Activated CD4-positive, alpha-beta T cell treated with anti-CD3 and anti-CD28 coated beads, Interleukin-2, amount 50 U/mL, for 24 hours (primary cell): ENCODE measurements at regions not wholly inside any gene's neighbourhood (a gene's known extent, or its start where the extent isn't known, plus 50 kb on each side); places are given as distances from the start of the nearest gene placed in this dataset.
"Not testable (repeated sequence)": the region's sequence is repeated elsewhere in the genome, so short reads cannot be mapped to it uniquely, and the experiment has no call there.

Source experiments
- DNase-seq, 2 donors: peaks; one replicate each; pipeline ENCODE4 v3.0.0-alpha.2; 2020; ENCODE audit warnings: low read depth in 1 of 2, low spot score in 1 of 2

GRCh38 chr18:73563901-73564472 is 583.6 kb downstream of the FBXO15 start:
- DNase-seq = no peak

- no peak for DNase-seq
These were observed 584.3 kb downstream of the FBXO15 start for GRCh38 chr18:73563345-73563744.

DNA sequence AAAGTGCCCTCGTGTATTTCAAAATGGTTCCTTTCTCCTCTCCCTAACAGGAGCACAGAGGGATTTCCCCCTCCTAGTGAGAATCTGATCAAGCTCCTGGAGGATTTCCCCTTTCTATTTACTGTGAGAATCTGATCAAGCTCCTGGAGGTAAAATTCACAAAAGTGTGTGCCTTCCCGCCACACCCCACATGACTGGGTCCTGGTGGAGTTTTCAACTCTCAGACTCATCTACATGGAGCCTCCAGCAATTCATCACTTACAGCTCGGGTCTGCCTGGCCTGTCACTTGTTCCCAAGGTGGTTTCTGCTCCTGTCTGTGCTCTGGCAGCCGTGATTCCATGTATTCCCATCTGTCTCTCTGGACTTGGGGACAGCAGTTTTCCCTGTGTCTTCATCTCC is 590.7 kb downstream of the FBXO15 start:
- DNase-seq = no peak

DNA sequence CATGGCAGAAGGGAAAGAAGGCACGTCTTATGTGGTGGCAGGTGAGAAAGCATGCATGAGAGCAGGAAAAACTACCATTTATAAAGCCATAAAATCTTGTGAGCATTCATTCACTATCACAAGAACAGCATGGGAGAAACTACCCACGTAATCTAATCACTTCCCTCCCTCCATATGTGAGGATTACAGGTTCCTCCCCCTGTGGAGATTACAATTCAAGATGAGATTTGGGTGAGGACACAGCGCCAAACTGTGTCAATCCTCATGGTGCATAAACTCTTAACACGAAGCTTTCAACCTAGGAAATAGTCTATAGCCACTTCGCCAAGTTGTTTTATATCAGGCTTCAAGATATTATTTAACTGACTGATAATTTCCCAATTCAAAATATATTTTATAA is 595.5 kb downstream of the FBXO15 start:
- no peak for DNase-seq

DNA sequence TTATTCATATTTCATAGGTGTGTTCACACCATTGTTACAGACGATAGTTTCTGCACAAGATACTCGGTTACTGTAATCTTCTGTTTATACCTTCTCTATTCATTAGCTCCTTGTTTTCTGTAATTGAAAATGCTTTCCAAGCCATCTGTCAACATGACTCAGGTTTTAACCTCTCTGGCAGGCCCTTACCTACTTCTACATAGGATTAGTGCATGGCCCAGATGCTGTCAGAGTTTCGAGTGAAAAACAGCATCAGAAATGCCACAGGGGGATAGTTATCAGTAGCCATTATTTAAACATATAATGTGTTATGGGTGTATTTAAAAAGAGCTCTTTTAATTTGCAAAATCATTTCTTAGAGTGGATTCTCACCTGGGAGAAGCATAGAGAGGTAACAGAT is 596.4 kb downstream of the FBXO15 start:
- DNase-seq = no peak

DNA sequence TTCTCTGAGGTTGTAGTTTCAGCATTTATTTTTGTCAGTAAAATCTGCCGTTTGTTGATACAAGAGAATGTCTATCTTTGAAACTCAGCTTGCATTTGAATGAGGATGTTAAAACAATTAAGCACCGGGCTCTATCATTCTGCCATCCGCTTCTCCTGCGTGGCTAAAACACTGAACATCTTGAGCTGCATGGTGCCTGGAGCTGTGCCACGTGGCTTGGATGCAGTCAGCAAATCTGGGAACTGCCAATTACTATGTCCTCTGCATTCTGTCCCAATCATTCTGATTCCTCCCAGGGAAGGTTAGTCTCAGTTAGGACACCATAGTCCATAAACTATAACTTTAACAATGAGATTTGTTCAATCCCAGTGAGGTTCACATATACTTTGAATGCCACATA is 598.4 kb downstream of the FBXO15 start:
- DNase-seq = no peak

DNA sequence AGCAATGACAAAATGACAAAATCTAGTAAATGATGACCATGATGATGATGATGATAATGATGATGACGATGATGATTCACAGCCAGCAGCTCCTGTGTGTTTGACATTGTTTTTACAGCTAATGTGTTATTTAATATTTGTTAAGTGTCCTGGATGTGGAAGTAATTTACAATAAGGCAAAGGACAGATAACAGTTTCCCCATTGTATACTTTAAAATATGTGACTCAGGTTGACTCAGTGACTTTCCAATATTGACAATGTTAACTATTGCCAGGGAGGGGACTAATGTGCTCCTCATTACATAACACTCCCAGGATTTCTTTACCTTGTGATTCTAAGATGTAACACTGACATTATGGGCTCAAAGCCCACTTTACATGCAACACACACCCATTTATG is 602.2 kb downstream of the FBXO15 start:
- DNase-seq = no peak

- DNase-seq = no peak
These were observed 603.0 kb downstream of the FBXO15 start for GRCh38 chr18:73544617-73545016.

DNA sequence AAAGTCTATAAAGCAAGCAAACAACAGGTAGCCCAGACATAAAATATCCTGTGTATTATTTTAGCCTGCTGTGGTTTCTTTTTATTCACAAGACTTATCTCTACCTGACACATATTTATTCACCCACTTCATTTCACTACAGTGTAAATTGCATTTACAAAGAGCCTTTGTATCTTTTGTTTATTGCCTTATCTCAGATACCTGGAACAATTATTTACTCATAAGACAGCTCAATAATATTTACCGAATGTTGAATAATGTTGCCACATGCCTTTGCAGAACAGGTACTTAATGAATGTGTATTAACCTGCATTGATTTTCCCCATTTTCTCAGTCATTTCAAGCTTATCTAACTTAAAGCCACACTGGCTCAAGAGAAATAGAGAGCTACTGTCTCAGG is 603.6 kb downstream of the FBXO15 start:
- no peak for DNase-seq

GRCh38 chr18:73535990-73536389 is 611.6 kb downstream of the FBXO15 start:
- no peak for DNase-seq

- DNase-seq = no peak
These were observed 612.4 kb downstream of the FBXO15 start for GRCh38 chr18:73535189-73535588.

DNA sequence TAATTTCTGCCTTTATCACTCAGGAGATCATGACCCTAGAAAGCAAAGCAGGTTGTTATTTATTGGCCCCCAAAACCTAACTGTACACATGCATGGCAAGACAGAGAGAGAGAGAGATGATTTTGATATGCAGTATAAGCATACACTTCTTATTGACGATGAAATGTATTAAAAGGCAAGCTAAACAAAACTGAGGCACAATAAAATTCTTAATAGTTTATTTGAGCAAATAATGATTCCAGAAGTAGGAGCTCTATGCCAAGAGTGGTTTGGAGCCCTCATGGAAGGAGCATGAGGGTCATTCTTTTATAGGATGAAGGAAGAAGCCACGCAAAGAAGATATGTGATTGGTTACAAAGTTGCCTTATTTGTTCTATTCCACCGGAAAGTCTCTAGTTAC is 616.0 kb downstream of the FBXO15 start:
- DNase-seq = no peak

DNA sequence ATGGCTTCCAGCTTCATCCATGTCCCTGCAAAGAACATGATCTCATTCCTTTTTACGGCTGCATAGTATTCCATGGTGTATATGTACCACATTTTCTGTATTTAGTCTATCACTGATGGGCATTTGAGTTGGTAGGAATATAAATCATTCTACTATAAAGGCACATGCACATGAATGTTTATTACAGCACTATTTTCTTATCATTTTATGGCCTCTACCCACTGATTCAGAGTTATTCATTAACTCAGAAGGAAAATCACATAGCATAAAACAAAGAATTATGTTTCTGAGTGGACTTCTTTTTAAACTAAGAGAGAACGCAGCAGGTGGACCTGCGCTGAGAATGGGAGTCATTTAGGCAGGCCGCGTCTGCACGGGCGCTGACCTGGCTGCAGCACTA is 619.6 kb downstream of the FBXO15 start:
- DNase-seq = no peak

DNA sequence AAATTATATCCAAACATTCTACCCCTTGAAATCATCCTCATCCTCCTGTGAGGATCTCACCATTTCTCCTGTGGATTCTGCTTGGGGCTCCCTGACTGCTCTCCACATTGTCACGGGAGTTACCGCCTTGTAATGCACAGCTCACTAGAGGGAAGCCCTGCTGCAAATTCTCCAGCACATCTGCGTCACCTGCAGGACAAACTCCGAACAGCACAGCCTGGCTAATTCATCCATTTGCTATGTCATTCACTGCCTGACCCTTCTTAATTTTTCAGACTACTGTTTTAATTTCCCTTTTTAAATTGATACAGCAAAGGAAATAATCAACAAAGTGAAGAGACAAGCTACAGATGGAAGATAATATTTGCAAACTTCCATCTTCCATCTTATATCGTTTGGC is 627.4 kb downstream of the FBXO15 start:
- no peak for DNase-seq

- DNase-seq = not testable (repeated sequence)
These were observed 631.6 kb downstream of the FBXO15 start for GRCh38 chr18:73516056-73516455.

GRCh38 chr18:73514449-73514848 is 633.2 kb downstream of the FBXO15 start:
- DNase-seq = no peak

DNA sequence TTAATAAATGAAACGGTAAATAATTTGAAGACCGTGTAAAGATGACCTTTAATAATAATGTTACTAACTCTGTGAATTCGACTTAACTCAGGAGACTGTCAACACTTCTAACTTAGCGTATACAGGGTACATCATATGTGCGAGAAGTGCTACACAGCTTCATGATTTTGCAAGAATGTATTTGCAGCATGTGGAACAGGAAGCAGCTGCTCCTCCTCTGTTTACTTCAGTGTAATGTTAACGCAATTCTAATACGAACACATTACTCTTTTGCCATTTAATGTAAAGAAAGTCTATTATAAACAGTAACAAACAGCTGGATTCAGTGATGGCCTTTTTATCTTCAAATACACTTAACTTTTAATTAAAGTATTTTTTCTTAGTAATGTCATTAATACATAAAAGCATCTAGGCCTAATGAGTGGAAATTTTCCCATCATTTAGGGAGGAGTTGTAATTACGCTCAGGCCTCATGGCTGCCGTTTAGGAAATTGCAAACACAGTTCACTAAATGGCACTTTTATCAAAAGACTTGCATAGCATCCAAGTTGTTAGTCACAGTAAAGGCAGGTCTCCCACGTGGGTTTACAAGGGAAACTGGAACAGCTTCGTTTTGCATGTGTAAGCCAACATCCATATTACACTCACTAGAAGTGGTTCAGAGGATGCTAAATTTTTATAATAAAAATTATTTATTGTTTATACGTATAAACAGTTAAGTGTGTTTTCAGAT is 635.7 kb downstream of the FBXO15 start:
- no peak for DNase-seq

DNA sequence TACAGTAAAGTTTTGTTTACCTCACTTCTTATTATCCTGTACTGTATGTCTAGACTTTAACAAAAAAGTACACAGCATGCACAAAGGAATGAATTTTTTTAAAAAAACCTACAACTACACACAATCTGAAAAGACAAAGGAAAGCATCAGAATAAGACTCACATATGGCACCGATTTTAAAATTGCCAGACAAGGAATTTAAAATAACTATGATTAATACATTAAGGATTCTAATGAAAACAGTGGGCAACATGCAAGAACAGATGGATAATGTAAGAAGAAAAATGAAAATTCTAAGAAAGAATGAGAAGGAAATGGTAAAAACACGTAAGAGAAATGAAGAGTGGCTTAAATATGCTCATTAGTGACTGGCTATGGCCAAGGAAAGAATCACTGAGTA is 638.2 kb downstream of the FBXO15 start:
- DNase-seq = no peak

DNA sequence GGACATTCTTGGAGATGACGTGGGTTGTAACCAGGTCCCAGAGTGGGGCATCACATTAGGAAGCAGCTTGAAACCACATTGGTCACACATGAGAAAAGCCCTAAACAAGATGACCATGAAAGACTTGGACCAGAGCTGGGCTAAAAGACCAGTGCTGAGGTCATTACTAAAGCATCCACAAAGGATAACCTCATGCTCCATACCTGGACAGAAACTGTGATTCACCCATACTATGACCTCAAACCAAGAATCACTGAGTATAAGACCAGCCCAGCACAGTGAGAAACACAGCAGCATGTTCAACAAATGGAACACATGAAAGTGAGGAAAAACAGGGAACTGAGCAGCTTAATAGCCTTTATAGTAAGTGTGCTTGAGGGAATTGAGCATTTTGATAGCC is 635.5 kb upstream of the NETO1 start:
- DNase-seq = no peak

DNA sequence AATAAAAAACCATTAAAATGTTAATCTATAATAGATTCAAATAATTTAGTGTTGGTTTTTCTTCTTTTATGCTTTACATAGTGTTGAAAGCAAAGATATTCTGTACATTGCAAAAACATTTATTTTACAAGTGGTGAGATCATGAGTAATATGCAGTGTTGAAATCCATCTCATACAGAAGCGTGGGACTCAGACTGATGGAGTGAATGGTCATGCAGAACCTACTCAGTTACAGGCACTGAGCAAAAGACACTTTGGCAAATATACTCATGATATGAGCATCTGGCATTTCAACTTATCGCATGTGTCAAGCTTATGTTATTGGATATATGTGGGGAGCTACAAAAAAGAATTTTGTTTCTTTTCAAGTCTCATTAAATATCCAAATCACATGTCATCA is 620.2 kb upstream of the NETO1 start:
- DNase-seq = no peak

DNA sequence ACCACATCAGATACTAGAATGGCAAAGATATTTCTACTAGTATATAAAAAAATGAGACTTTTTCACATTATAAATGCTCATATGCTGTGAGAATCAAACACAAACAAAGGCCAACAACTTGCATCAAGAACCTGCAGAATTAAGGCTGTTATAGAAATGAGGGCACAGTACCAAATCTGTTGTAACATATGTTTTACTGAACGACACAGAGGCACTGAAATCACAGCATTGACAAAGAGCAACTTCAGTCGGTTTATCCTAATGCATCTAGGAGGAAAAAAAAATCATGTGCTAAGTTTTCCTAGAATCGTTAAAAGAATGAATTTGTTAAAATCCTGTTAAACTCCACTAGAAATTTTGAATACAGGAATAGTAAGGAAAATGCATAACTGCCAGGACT is 617.4 kb upstream of the NETO1 start:
- DNase-seq = no peak

DNA sequence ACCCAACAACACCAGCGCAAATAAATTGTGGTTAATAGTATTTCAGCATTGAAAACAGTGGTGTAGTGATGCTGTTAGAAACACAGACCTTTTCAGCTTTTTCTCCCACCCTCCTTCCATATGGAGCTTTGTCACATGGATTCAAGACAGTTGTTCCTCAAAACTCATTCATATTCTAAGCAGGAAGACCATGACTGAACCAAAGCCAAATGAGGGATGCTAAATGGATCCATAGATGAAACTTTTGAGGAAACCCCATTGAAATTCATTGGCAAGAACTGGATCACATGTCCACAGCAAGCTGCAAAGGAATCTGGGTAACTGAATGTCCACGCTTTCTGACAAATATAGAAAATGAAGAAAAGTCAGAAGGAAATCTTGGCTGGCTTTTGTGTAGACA is 615.1 kb upstream of the NETO1 start:
- no peak for DNase-seq

DNA sequence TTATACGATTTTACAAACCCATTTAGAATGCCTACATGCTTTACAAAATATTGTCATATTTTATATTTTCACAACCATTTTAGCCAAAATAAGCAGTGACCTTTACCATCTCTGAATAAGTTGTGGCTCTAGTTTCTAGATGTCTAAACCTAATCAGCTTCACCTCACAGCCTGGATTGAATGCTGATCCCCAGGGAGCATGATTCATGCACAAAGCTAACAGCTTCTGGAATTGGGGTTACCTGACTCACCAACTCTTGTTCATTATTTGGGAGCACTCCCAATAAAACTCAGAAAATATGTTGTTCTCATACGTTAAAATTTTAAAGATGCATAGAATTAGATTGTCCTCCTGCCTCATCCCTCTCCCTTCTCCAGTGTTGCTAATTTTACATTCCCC is 611.7 kb upstream of the NETO1 start:
- no peak for DNase-seq
